Anterior cingulate cortex (tissue), 58 donors: ENCODE measurements at regions not wholly inside any gene's neighbourhood (a gene's known extent, or its start where the extent isn't known, plus 50 kb on each side); places are given as distances from the start of the nearest gene placed in this dataset.

ENCODE experiments used
- DNase-seq, 58 donors: peaks; one replicate each; lab custom pipeline; 2025; lab: John Stamatoyannopoulos, UW

GRCh38 chr22:49593509-49593908, 234.2 kb downstream of the BRD1 start:
- DNase-seq: no peak

GRCh38 chr22:49592780-49593501, 234.7 kb downstream of the BRD1 start:
- DNase-seq: no peak

- no peak for DNase-seq
Observed at GRCh38 chr22:49590851-49591445, 236.7 kb downstream of the BRD1 start.

- DNase-seq: no peak
Observed at GRCh38 chr22:49590381-49590780, 237.3 kb downstream of the BRD1 start.

GRCh38 chr22:49589811-49590210, 237.9 kb downstream of the BRD1 start:
- no peak for DNase-seq

GRCh38 chr22:49589301-49589700, 238.4 kb downstream of the BRD1 start:
- no peak for DNase-seq

- DNase-seq: no peak
Observed at GRCh38 chr22:49588739-49589138, 238.9 kb downstream of the BRD1 start.

GRCh38 chr22:49587987-49588386, 239.7 kb downstream of the BRD1 start:
- DNase-seq: no peak

GRCh38 chr22:49587421-49587820, 240.3 kb downstream of the BRD1 start:
- no peak for DNase-seq

GRCh38 chr22:49586873-49587272, 240.8 kb downstream of the BRD1 start:
- DNase-seq: no peak

GRCh38 chr22:49586244-49586748, 241.4 kb downstream of the BRD1 start:
- no peak for DNase-seq

GRCh38 chr22:49585461-49586243, 242.0 kb downstream of the BRD1 start:
- no peak for DNase-seq

GRCh38 chr22:49583886-49584505, 243.7 kb downstream of the BRD1 start:
- no peak for DNase-seq

- no peak for DNase-seq
Observed at GRCh38 chr22:49583341-49583740, 244.3 kb downstream of the BRD1 start.

- peak in 1 of 58 donors; percentile 5 for DNase-seq
Observed at GRCh38 chr22:49582678-49583077, 245.0 kb downstream of the BRD1 start.

- peak in 52 of 58 donors; percentile 2 to 79 (median 49) for DNase-seq
Observed at GRCh38 chr22:49582181-49582580, 245.5 kb downstream of the BRD1 start.

GRCh38 chr22:49580024-49580423, 247.6 kb downstream of the BRD1 start:
- no peak for DNase-seq

GRCh38 chr22:49577168-49578060, 250.3 kb downstream of the BRD1 start:
- no peak for DNase-seq

GRCh38 chr22:49576241-49577141, 251.2 kb downstream of the BRD1 start:
- DNase-seq: no peak
